Umbilical cord (tissue), 1 donor: ENCODE measurements at regions not wholly inside any gene's neighbourhood (a gene's known extent, or its start where the extent isn't known, plus 50 kb on each side); places are given as distances from the start of the nearest gene placed in this dataset.

Experiments
- DNase-seq: peaks from one replicate; pipeline ENCODE4 v3.0.0-alpha.2; 2015; ENCODE audit warnings: low spot score

GRCh38 chr15:101590785-101591184 lies 61.4 kb downstream of the TM2D3 start:
- DNase-seq: no peak

GRCh38 chr15:101583284-101583683 lies 68.9 kb downstream of the TM2D3 start:
- no peak for DNase-seq

DNA sequence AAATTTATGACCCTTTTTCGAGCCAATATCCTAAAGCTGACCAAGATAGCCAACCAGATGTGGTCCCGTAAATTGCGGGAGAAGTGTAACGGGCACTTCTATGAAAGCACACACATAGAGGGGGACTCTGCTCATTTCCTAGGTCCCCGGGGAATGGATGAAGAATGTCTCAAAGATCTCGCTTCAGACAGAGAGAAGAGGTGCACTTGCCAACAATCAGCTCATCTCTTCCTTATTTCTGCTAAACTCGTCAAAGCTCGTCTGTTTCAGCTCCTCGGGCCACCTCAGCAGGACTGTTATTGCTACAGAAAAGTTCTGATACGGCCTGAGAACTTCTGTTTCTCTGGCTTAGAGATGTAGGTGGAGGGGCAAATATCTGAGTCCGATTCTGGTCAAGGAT lies 71.8 kb downstream of the TM2D3 start:
- DNase-seq: no peak

DNA sequence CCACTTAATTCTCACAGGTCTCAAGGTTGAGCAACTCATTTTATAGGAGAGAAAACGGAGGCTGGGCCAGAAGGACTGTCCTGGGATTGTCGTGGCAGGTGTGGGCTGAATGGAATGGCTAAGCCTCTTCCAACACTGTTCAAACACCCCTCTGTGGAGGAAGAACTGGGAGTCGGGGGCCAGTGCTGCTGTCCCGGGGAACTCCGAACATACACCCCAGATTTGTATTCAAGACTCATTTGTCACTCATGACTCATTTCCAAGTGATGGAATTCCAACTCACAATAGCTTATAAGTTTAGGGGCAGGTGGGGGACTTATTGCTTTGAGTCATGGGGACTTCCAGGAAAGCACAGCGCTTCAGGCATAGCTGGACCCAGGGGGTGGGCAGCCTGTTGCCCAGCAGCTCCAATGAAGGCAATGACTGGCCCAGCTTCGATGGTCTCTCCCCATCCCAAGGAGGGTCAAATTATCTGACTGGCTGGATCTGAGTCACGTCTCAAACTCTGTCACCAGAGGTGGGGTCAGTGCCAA lies 72.5 kb downstream of the TM2D3 start:
- DNase-seq: no peak

DNA sequence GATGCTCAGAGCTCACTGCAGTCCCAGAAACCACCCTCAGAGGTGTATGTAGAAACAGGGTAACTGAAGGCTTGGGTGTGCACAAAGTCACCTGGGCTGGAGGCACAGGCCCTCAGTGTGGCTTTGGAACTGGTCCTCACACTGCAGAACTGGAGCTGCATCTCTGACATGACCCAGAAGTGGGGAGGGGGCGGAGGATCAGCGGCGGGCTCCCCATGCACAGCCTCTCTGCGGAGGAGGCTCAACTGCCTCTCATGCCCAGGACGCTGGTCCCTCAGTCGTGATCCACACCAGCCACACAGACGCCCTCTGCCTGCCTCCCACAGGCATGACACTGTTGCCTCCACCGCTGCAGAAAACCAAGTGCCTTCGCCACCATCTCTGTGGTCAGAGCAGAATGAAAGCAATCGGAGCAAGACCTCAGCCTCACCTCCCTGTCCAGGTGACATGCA lies 73.7 kb downstream of the TM2D3 start:
- DNase-seq: no peak

GRCh38 chr15:101573951-101574350 lies 78.2 kb downstream of the TM2D3 start:
- DNase-seq: no peak

DNA sequence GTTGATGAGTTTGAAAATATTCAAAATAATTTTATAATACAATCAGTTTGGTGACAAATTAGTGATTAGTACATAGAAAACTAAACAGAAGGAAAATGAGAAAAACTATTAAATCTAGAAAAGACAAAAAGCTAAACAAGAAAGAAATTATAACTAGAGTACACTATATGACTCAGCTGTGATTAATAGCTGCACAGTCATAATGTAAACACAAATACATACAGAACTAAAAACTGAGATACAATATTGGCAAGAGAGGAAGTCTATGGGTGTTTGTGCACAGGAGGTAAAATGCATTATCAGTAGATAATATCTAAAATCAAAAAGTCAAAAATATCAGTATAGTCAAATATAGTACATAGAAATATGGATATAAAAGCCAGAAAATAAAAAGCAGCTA lies 80.7 kb upstream of the PCSK6 start:
- DNase-seq: no peak

DNA sequence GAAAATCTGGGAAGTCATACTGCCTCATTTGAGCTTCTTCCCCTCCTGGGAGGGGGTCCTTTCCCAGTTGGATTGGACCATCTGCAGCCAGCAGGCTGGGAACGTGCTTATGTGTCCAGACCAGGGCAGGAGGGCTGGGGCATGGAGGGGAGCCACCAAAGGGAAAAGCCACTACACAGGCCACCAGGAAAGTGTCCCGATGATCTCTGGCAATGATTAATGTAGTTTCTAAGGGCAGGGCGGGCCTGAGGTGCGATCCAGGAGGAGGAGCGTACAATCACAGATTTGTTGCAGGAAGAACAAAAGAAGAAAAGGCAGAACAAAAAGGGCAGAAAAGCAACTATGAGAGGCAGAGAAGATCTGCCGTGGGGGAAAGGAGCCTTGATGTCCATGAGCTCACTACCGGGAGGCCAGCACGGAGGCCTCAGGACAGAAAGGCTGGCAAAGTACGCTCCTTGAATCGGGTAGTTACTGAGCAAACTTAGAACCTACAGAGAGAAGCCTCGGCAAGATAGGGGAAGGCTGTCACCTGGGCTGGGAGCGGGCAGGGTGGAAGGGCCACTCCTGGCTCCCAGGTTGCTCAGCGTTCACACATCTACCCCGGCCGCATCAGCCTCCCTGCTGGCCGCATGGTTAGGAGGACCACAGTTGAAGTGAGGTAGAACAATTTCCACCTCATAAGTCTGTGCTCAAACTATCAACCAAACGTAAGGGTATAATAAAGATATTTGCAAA lies 79.5 kb upstream of the PCSK6 start:
- DNase-seq: no peak

DNA sequence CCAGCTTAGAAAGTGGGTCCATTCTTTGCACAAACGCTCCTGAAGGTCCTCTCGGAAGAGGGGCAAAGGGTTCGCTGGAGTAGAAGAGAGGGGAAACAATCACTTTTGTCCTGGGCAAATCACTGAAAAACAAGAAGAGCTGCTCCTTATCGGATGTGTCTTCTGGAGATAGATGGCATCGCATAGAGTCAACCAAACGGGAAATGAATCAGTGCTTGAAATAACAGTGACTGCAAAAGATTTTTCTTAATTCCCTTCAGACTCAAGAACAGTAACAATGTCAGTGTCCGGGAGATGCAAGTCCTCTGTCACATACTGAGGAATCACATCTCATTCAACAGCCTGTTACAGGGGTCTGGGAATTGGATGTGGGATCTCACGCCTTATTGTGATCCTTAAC lies 78.8 kb upstream of the PCSK6 start:
- no peak for DNase-seq

DNA sequence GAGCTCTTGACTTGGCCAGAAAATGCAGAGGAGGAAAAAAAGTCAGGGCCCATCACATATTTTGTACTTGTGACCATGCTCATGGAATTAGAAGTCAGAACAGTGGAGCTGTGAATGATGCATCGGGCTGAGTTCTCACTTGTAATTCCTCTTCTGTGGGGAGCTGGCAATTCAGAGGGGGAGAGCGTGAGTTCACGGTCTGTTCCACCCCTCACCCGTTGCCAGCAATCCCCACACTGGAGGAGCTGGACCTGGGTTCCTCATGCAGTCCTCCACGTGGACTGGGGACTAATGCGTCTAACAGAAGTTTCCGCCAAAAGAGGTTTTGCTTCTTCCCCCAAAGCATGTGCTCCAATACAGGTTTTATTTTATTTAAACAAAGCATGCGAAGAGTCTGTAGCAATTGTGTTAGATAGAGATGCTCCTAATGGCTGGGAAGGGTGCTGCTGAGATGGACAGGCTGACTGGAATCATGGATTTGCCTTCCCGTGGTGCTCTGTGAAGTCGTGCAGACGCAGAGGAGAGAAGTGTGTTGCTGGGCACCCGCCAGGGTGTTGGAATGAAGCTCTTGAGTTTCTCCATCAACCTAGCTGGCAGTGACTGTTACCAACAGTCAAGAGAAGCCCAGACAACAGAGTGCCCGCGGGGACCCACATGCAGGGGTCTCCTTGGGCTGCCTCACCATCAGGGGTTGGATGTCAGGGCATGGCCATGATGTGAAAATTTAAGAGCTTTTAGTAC lies 77.4 kb upstream of the PCSK6 start:
- no peak for DNase-seq

GRCh38 chr15:101565377-101565776 lies 75.9 kb upstream of the PCSK6 start:
- DNase-seq: no peak

DNA sequence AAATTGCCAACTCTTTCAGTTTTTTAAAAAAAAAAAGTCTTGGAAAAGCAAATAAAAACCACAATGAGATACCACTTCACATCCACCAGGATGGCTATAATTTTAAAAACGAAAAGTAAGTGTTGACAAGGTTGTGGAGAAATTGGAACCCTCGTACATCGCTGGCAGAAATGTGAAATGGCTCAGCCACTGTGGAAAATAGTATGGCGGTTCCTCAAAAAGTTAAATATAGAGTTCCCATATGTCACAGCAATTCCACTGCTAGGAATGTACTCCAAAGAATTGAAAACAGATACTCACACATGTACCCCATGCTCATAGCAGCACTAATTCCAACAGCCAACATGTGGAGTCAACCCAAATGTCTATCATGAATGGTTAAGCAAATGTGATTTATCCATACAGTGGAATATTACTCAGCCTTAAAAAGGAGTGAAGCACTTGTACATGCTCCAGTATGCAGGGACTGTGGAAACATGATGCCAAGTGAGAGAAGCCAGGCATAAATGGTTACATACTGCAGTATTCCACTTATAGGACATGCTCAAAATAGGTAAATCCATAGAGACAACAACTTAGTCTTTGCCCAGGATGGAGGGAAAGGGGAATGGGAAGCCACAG lies 73.8 kb upstream of the PCSK6 start:
- DNase-seq: no peak

- no peak for DNase-seq
Observed at GRCh38 chr15:101562428-101563059, 73.0 kb upstream of the PCSK6 start.

- DNase-seq: no peak
Observed at GRCh38 chr15:101561584-101561906, 72.0 kb upstream of the PCSK6 start.

DNA sequence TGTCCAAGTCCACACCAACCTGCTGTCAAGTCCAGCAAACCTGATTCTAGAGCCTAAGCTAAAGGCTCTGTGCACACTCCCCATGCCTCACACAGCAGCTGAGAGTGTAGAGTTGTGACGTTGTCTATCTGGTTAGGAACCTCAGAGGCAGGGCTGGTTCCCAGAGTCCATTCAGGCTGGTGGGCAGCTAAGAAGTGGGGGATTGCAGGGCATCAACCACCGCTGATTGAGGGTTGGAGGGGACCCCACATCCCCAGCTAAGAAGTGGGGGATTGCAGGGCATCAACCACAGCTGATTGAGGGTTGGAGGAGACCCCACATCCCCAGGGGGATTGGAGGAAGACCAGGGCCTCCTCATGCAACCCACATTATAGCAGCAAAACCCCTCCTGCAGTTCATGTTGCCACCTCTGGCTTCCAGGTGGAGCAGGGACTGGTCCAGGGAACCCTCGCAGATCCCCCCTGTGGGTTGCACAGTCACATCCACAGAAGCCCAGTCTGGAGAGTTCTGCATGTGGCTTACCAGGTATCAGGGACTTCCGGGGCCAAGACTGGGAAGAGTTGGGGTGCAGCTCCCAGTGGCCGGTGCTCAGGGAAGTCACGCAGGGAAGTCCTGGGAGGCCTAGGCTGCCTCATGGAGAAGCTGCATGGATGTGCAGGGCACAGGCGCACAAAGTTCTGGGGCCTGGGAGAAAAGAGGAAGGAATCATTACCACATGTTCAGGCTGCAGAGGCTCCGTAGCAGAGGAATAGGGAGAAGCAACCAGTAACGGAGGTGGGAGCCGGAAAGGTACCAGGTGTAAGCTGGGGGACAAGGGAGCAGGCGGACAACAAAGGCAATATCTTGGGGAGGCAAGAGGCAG lies 71.4 kb upstream of the PCSK6 start:
- no peak for DNase-seq

GRCh38 chr15:101559952-101560351 lies 70.4 kb upstream of the PCSK6 start:
- peak; percentile 18 for DNase-seq

DNA sequence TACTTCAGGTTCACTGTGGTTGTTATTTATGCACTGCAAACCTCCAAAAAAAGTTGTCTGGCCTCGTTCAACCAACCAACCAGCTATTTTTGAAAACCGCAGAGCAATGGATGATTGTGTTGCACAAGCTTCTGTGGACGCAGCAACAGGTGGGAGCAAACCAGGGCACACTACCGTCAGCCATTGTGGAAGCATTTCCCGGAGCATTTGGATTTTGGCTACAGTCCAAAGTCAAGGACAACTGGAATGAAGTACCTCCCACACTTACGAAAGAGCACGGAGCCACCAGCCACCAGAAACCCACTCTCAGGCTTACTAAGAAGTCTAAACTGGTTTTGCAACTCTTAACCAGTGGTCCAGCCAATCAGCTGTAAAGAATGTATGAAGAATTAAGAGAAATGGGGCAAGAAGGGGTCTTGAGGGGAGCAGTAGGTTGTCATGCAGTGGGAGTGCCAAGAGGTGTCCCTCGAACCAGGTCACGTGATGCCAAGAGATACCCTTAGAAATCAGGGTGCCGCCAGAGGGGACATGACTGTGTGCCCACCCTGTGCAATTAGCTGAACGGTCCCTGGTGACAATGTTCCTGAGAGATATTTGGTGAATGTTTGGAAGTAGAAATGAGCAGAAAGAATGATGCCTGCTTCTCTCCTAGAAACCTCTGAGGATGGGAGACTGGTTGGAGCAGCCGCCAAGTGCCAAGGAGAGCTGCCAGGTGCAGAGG lies 68.9 kb upstream of the PCSK6 start:
- no peak for DNase-seq

DNA sequence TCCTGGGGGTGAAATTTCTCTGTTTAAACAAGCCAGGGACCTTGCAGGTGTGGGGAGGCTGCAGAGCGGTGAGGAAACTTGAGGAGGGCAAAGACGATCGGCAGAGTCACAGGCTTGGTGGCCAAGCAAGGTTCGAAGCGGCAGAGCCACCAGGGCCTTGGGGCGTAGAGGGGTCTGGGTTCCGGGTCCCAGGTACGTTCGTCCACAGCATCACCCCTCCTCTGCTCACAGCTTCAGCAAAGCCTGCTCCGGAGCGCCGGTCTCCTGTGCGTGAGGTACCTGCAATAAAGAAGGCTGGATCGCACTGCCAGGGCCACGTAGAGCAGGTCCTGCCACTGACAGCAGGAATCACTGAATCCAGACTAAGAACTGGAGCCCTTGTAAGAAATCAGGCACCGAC lies 66.8 kb upstream of the PCSK6 start:
- no peak for DNase-seq

GRCh38 chr15:101554115-101554915 lies 64.8 kb upstream of the PCSK6 start:
- no peak for DNase-seq
